Vagina (tissue), 2 donors: ENCODE measurements at regions not wholly inside any gene's neighbourhood (a gene's known extent, or its start where the extent isn't known, plus 50 kb on each side); places are given as distances from the start of the nearest gene placed in this dataset.

ENCODE experiments used
- POLR2A ChIP-seq, 2 donors: fragments of 450-650 bp; IDR thresholded peaks; one replicate each; pipeline ENCODE4 v1.6.1; 2017; ENCODE audit warnings: antibody characterized with exemption in 2 of 2, mild to moderate bottlenecking in 2 of 2, moderate library complexity in 2 of 2
- TF ChIP-seq, protein P1 (sequence below), 3 experiments: fragments of 450-650 bp in 2 of 3; fragments of 200-600 bp in 1 of 3; sonication (generic) in 1 of 3; IDR thresholded peaks; one replicate each; pipeline ENCODE4 v1.5.1; 2017 to 2019; ENCODE audit warnings: antibody characterized with exemption in 3 of 3, mild to moderate bottlenecking in 2 of 3, moderate library complexity in 2 of 3

DNA sequence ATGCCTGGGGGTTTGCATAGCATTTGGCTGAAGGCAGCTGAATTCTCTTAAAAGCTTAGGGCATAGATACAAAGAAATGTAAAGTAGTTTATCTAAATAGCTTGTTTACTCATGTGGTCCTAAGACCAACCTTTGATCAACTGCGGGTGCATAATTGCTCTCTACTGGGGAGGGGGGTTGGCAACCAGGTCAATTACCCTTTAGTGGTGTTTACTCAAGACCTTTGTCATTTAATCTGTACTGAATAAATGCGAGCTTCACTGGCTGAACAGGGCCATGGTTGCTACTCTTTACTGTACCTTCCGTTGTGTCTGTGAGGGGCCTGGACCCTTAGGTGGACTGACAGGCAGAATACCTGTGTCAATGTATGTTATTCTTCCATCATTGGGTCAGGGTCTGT, 102.7 kb upstream of the FAM9C start:
- no peak for TF ChIP-seq POLR2A (IDR thresholded peaks at IDR 0.05)
- TF ChIP-seq, protein P1, sequence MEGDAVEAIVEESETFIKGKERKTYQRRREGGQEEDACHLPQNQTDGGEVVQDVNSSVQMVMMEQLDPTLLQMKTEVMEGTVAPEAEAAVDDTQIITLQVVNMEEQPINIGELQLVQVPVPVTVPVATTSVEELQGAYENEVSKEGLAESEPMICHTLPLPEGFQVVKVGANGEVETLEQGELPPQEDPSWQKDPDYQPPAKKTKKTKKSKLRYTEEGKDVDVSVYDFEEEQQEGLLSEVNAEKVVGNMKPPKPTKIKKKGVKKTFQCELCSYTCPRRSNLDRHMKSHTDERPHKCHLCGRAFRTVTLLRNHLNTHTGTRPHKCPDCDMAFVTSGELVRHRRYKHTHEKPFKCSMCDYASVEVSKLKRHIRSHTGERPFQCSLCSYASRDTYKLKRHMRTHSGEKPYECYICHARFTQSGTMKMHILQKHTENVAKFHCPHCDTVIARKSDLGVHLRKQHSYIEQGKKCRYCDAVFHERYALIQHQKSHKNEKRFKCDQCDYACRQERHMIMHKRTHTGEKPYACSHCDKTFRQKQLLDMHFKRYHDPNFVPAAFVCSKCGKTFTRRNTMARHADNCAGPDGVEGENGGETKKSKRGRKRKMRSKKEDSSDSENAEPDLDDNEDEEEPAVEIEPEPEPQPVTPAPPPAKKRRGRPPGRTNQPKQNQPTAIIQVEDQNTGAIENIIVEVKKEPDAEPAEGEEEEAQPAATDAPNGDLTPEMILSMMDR (IDR thresholded peaks at IDR 0.05) = no peak
